ENCODE measurements at regions not wholly inside any gene's neighbourhood (a gene's known extent, or its start where the extent isn't known, plus 50 kb on each side); places are given as distances from the start of the nearest gene placed in this dataset.

GRCh38 chr1:231108516-231109302 lies 53.1 kb upstream of the TRIM67 start:
- H3K9me3 Mint-ChIP-seq: peaks cover 4 to 15% of the 10 kb centered on the region in 2 donors
- no peak overlapping the region for H3K4me3 Mint-ChIP-seq
- ATAC-seq (no peak), DNase-seq (no peak)
- H3K27me3 Mint-ChIP-seq: peaks cover 33% of the 10 kb centered on the region
- H3K4me1 Mint-ChIP-seq: peaks cover 10% of the 10 kb centered on the region
- H3K27ac Mint-ChIP-seq: no peak overlapping the region

DNA sequence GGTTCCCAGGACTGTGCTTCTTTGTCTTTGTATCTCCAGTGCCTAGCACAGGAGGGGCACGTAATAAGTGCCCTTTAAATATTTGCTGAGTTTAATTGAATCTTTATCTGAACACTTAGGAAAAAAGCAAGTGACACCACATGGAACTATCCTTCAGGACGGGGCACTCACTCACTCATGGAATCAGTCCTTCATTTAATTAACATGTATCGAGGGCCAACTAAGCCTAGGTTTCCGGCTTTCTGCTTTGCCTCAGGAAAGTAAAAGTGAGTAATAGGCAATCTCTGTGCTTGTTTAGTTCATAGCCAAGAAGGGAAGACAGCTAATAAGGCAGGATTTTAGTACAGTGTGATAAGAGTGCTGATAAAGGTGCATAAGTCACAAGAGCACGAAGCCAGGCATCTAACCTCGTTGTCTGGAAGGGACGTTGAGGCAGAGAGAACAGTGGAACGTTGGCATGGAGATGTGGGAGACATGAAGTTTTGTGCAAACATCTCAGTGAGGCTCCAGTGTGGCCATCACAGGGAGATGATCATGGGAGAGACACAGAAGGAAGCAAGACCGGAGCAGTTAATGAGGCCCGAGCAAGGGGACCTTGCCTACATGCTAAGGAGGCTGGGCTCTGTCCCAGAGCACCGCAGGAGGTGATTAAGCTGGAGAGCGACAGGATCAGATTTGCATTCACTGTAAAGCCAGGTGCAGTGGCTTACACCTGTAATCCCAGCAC lies 54.1 kb upstream of the TRIM67 start:
- ATAC-seq (no peak), DNase-seq (no peak)
- Mint-ChIP-seq H3K4me3 (no peak overlapping the region), H3K9me3 (peaks cover 4 to 15% of the 10 kb centered on the region in 2 donors), H3K27me3 (peaks cover 37% of the 10 kb centered on the region), H3K27ac (no peak overlapping the region), H3K4me1 (peaks cover 10% of the 10 kb centered on the region)

DNA sequence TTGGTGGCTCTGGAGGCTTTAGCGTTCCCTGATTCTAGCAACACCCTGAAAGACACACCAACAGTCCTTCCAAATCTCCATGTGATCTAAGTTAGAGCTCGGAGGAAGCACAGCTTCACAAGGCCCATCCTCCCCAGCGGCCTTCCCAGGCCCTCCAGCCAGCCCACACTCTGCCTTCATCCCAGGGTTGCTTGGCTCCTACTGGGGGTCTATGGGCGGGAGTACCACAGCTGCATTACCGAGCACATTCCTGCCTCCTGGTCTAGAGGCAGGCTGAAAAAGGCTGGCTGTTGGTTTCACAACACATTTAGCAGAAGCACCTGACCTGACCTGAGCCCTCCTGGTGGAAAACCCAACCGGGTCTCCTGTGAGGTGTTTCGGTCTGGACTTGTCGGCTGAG lies 54.7 kb upstream of the TRIM67 start:
- ATAC-seq (no peak), DNase-seq (no peak)
- Mint-ChIP-seq H3K9me3 (peaks cover 4 to 13% of the 10 kb centered on the region in 2 donors), H3K4me3 (no peak overlapping the region), H3K4me1 (peaks cover 10% of the 10 kb centered on the region), H3K27me3 (peaks cover 32% of the 10 kb centered on the region), H3K27ac (no peak overlapping the region)

DNA sequence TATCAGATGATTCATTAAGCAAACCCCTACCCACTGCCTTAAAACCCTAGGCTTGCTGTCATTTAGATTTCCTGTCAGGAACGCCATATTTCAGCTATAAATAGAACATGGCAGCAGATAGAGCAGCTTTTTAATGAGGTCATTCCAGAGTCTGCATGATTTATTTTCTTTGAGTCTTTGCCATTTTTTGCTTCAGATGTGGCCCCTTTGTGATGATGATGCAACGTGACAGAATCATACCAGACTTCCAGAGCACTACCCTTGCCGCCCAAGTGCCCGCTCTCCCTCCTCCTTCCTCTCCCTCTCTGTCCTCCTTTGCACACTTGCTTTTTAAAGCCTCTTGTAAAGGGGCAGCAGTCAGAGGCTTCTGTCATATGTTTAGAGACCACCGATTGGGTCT lies 55.5 kb upstream of the TRIM67 start:
- peaks cover 0 to 8% of the 10 kb centered on the region in 2 donors for H3K9me3 Mint-ChIP-seq
- no peak for ATAC-seq
- peaks cover 10% of the 10 kb centered on the region for H3K4me1 Mint-ChIP-seq
- no peak for DNase-seq
- H3K27ac Mint-ChIP-seq: no peak overlapping the region
- H3K27me3 Mint-ChIP-seq: peaks cover 26% of the 10 kb centered on the region
- H3K4me3 Mint-ChIP-seq: no peak overlapping the region

- Mint-ChIP-seq H3K9me3 (peaks cover 0 to 8% of the 10 kb centered on the region in 2 donors), H3K27me3 (peaks cover 26% of the 10 kb centered on the region), H3K4me3 (no peak overlapping the region), H3K27ac (no peak overlapping the region), H3K4me1 (peaks cover 10% of the 10 kb centered on the region)
- ATAC-seq (no peak), DNase-seq (no peak)
These were observed 56.9 kb upstream of the TRIM67 start for GRCh38 chr1:231104917-231105316.

DNA sequence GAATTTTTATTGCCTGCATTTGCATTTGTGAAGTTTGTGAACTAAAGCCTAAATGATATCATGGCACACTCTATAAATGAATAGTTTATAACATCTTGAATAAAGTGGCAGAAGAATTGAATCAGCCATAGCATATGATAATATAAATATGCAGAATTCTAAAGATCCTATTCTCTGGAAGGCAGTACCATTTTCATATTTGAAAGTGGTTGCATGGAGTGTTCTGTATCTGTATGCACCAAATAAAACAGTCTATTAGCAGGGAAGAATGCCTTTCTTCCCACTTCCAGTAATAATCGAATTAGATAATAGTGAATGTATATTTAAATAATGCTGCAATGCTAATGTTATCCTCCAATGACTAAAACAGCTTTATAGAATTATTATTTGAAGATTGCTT lies 57.9 kb upstream of the TRIM67 start:
- peaks cover 10% of the 10 kb centered on the region for H3K4me1 Mint-ChIP-seq
- H3K27me3 Mint-ChIP-seq: peaks cover 26% of the 10 kb centered on the region
- DNase-seq: no peak
- H3K9me3 Mint-ChIP-seq: peaks cover 0 to 8% of the 10 kb centered on the region in 2 donors
- no peak overlapping the region for H3K4me3 Mint-ChIP-seq
- ATAC-seq: no peak
- no peak overlapping the region for H3K27ac Mint-ChIP-seq

GRCh38 chr1:231099996-231100767 lies 60.1 kb upstream of the FAM89A start:
- Mint-ChIP-seq H3K4me1 (no peaks in the 10 kb centered on the region), H3K9me3 (no peaks in the 10 kb centered on the region), H3K27ac (no peak overlapping the region), H3K4me3 (no peak overlapping the region), H3K27me3 (peaks cover 26% of the 10 kb centered on the region)
- no peak for DNase-seq
- ATAC-seq: no peak

DNA sequence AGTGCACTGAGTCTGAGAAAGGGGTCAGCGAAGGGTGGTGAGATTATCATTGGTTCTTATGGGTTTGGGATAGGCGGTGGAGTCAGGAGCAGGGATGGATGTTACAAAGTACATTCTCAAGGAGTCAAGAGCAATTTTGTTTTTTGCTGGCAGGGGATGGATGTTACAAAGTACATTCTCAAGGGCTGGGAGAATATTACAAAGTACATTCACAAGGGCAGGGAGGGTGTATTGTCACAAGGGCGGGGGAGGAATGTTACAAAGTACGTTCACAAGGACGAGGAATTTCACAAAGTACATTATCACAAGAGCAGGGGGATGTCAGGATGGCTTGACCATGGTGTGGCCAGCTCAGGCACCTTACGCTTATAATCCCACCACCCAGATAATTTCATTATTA lies 59.3 kb upstream of the FAM89A start:
- Mint-ChIP-seq H3K27ac (no peak overlapping the region), H3K4me3 (no peak overlapping the region), H3K4me1 (no peaks in the 10 kb centered on the region), H3K9me3 (no peaks in the 10 kb centered on the region), H3K27me3 (peaks cover 26% of the 10 kb centered on the region)
- DNase-seq (no peak), ATAC-seq (no peak)

DNA sequence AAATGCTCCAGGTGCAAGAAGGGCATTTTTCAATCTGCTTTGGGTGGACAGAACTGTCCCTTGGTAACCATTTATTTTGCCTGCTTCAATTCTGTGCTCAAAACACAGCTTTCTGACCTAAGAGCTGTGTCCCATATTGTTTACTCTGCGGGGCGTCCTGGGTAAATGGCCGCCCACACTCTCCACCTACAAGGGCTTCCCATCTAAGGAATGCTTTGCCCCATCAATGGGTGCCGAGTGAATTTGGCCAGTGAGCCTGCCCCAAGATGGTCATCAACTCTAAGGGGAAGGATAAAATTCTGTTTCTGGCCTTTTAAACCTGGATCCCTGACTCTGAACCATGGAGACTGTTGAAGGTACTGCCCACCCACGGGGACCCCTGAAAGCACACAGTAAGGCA lies 55.5 kb upstream of the FAM89A start:
- Mint-ChIP-seq H3K4me3 (no peak overlapping the region), H3K4me1 (no peaks in the 10 kb centered on the region), H3K27ac (no peak overlapping the region), H3K9me3 (no peaks in the 10 kb centered on the region), H3K27me3 (peaks cover 44% of the 10 kb centered on the region)
- DNase-seq (no peak), ATAC-seq (no peak)

DNA sequence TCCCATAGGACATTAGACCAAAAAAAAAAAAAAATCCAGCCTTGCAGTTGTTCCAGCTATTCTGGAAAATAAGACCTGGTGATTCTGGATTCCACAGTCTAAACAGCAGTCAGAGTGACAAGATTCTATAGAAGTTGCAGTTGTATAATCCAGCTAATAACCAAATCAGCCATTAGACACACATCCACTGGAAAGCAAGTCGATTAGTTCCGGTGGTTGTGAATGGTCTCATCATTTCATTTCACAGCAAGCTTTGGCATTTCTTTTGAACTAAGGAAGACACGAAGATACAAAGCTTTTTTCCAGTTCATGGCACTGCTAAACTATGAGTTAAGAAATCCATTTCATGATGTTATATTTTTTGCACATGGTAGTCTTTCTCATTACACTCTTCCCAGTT lies 54.4 kb upstream of the FAM89A start:
- no peak for DNase-seq
- no peak for ATAC-seq
- Mint-ChIP-seq H3K4me3 (no peak overlapping the region), H3K9me3 (no peaks in the 10 kb centered on the region), H3K4me1 (no peaks in the 10 kb centered on the region), H3K27me3 (peaks cover 44% of the 10 kb centered on the region), H3K27ac (no peak overlapping the region)

DNA sequence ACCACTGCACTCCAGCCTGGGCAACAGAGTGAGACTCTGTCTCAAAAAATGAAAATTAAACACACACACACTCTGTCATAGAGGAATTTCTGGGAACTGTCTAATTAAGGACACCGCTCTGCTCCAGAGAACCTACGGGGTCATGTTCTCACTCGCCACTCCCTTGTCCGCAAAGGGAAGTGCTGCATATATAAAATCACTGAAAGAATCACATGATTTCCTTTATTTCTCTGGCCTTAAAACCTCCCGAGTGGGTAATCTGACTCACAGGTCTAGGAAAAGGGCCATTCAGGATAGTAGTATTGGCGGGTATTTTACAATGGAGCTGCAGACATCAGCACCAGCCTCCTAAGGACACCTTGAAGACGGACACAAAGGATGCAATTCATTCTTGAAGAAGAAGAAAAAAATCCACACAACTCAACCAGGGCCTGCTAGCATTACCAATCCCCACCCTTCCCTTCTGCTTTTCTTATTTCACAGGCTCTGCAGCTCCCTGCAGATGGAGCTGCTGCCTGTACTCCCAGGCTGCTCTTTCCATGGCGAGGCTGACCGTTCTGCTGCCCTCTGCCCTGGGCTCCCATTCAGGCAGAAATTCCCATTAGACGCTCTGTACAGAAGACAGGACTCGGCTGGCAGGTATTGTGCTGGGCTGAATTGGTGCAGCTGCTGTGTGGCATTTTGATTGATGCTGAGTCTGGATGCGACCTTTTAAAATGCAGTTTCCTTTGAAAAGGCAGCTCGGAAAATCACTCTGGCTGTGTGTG lies 53.3 kb upstream of the FAM89A start:
- no peak for ATAC-seq
- peaks cover 44% of the 10 kb centered on the region for H3K27me3 Mint-ChIP-seq

GRCh38 chr1:231092380-231092779 lies 52.3 kb upstream of the FAM89A start:
- Mint-ChIP-seq H3K9me3 (no peaks in the 10 kb centered on the region), H3K4me3 (no peak overlapping the region), H3K4me1 (no peaks in the 10 kb centered on the region), H3K27me3 (peaks cover 38% of the 10 kb centered on the region), H3K27ac (no peak overlapping the region)
- ATAC-seq: no peak
- no peak for DNase-seq

More for the DNA sequence above, 53.3 kb upstream of the FAM89A start:
- Mint-ChIP-seq H3K9me3 (no peaks in the 10 kb centered on the region), H3K4me1 (no peaks in the 10 kb centered on the region), H3K4me3 (no peak overlapping the region), H3K27ac (no peak overlapping the region)
- no peak for DNase-seq

- Mint-ChIP-seq H3K27ac (no peak overlapping the region), H3K4me3 (no peak overlapping the region), H3K27me3 (peaks cover 36% of the 10 kb centered on the region), H3K4me1 (no peaks in the 10 kb centered on the region), H3K9me3 (no peaks in the 10 kb centered on the region)
- ATAC-seq (no peak), DNase-seq (peak; percentile 8 to 14)
These were observed 51.8 kb upstream of the FAM89A start for GRCh38 chr1:231091831-231092301.

GRCh38 chr1:231091415-231091814 lies 51.4 kb upstream of the FAM89A start:
- Mint-ChIP-seq H3K27ac (no peak overlapping the region), H3K27me3 (peaks cover 36% of the 10 kb centered on the region), H3K4me3 (no peak overlapping the region), H3K9me3 (no peaks in the 10 kb centered on the region), H3K4me1 (no peaks in the 10 kb centered on the region)
- DNase-seq (no peak), ATAC-seq (no peak)
